Stomach (tissue), 8 donors: ENCODE measurements at regions not wholly inside any gene's neighbourhood (a gene's known extent, or its start where the extent isn't known, plus 50 kb on each side); places are given as distances from the start of the nearest gene placed in this dataset.

ENCODE experiments used
- DNase-seq, 2 donors: peaks; one replicate each; pipeline versions ENCODE4 v3.0.0 to v3.0.0-alpha.2; 2013 to 2019
- H3K27ac ChIP-seq, 5 donors: fragments of 200-600 bp in 4 of 5; sonication (generic) in 4 of 5; one replicate each; pipeline ENCODE4 v1.5.1; 2013 to 2019; ENCODE audit warnings: mild to moderate bottlenecking in 1 of 5, moderate library complexity in 1 of 5
- H3K27me3 ChIP-seq, 3 donors: fragments of 200-600 bp; sonication (generic); one replicate each; pipeline ENCODE4 v1.5.1; 2017 to 2019; ENCODE audit warnings: mixed run types in 1 of 3
- H3K36me3 ChIP-seq, 4 donors: fragments of 200-600 bp; sonication (generic); 1 replicate in 3 of 4; 2 replicates in 1 of 4; pipeline ENCODE4 v1.5.1; 2016 to 2019
- H3K4me1 ChIP-seq, 4 donors: fragments of 200-600 bp; sonication (generic); one replicate each; pipeline ENCODE4 v1.5.1; 2016 to 2019
- H3K4me3 ChIP-seq, 4 donors: fragments of 200-600 bp; sonication (generic) in 3 of 4; one replicate each; pipeline ENCODE4 v1.5.1; 2016 to 2019; ENCODE audit warnings: mild to moderate bottlenecking in 1 of 4
- H3K9me3 ChIP-seq, 4 donors: fragments of 200-600 bp; sonication (generic); one replicate each; pipeline ENCODE4 v1.5.1; 2016 to 2019
- CTCF ChIP-seq, 7 experiments: fragments of 450-650 bp in 4 of 7; fragments of 200-600 bp in 3 of 7; sonication (generic) in 3 of 7; IDR thresholded peaks; one replicate each; pipeline ENCODE4 v1.5.1; 2016 to 2019; ENCODE audit warnings: antibody characterized with exemption in 7 of 7, control low read depth in 2 of 7, mild to moderate bottlenecking in 1 of 7
- EP300 ChIP-seq: sonication (generic); formaldehyde crosslinking; IDR thresholded peaks from one replicate; pipeline ENCODE4 v1.6.1; 2017; ENCODE audit warnings: antibody characterized with exemption
- POLR2A ChIP-seq, 4 donors: fragments of 450-650 bp; IDR thresholded peaks; one replicate each; pipeline ENCODE4 v1.6.1; 2016; ENCODE audit warnings: antibody characterized with exemption in 4 of 4, control low read depth in 2 of 4, mild to moderate bottlenecking in 1 of 4, moderate library complexity in 1 of 4
- POLR2AphosphoS5 ChIP-seq, 3 donors: sonication (generic); formaldehyde crosslinking; IDR thresholded peaks; one replicate each; pipeline ENCODE4 v1.6.1; 2016; ENCODE audit warnings: antibody characterized with exemption in 3 of 3
- WGBS, 5 donors: extraction: QIAGEN DNeasy Blood & Tissue Kit in 3 of 5; methylation state at CpG; one replicate each; pipeline versions ENCODE4 v1.1.5 to v1.1.7; 2013 to 2018; 5-methylcytosine and 5-hydroxymethylcytosine counted together
- intact Hi-C: fragments of 100-400 bp; cut with DNase I; formaldehyde crosslinking; loops from one replicate; pipeline ENCODE4 v1.15.1; 2023; ENCODE audit warnings: low total_unique reads
- donor health status: healthy with polysubstance abuse.
- donor health status: Bipolar disorder and iron deficiency.
- donor health status: healthy.

- TF ChIP-seq EP300 (no peak), POLR2AphosphoS5 (IDR thresholded peaks at IDR 0.05) (no peak), CTCF (IDR thresholded peaks at IDR 0.05) (no peak), POLR2A (IDR thresholded peaks at IDR 0.05) (no peak)
- Histone ChIP-seq H3K9me3 (peaks cover 0 to 4% (median 0%) of the 10 kb centered on the region in 4 donors), H3K4me3 (no peak overlapping the region), H3K4me1 (peaks cover 0 to 13% (median 4%) of the 10 kb centered on the region in 4 donors), H3K36me3 (no peaks in the 10 kb centered on the region), H3K27me3 (no peaks in the 10 kb centered on the region), H3K27ac (no peak overlapping the region)
- DNase-seq: no peak
- intact Hi-C loops: no loop called here
Observed at GRCh38 chr6:112557961-112558360, 210.8 kb downstream of the RFPL4B start.

GRCh38 chr6:112560651-112561050 is 213.5 kb downstream of the RFPL4B start:
- DNase-seq: no peak
- Histone ChIP-seq H3K27me3 (no peaks in the 10 kb centered on the region), H3K36me3 (no peaks in the 10 kb centered on the region), H3K27ac (no peak overlapping the region), H3K4me3 (no peak overlapping the region), H3K9me3 (no peaks in the 10 kb centered on the region), H3K4me1 (peaks cover 0 to 19% (median 9%) of the 10 kb centered on the region in 4 donors)
- 42 to 65% (median 57%) methylated on average over 2 of the region's 2 CpGs for WGBS, 5 donors
- intact Hi-C loops: no loop called here
- TF ChIP-seq EP300 (no peak), CTCF (IDR thresholded peaks at IDR 0.05) (peak in 1 of 7 experiments; percentile 15)

GRCh38 chr6:112562301-112563231 is 215.4 kb downstream of the RFPL4B start:
- intact Hi-C loops: no loop called here
- Histone ChIP-seq H3K27me3 (no peaks in the 10 kb centered on the region), H3K4me3 (no peak overlapping the region), H3K4me1 (peaks cover 0 to 19% (median 9%) of the 10 kb centered on the region in 4 donors), H3K27ac (peak overlapping the region in 1 of 5 donors; percentile 2), H3K36me3 (no peaks in the 10 kb centered on the region), H3K9me3 (no peaks in the 10 kb centered on the region)
- peak in 1 of 2 donors; percentile 56 for DNase-seq
- TF ChIP-seq CTCF (IDR thresholded peaks at IDR 0.05) (no peak), POLR2A (IDR thresholded peaks at IDR 0.05) (no peak), EP300 (no peak), POLR2AphosphoS5 (IDR thresholded peaks at IDR 0.05) (no peak)
- WGBS, 5 donors: 24 to 38% (median 26%) methylated on average over 7 of the region's 7 CpGs

DNA sequence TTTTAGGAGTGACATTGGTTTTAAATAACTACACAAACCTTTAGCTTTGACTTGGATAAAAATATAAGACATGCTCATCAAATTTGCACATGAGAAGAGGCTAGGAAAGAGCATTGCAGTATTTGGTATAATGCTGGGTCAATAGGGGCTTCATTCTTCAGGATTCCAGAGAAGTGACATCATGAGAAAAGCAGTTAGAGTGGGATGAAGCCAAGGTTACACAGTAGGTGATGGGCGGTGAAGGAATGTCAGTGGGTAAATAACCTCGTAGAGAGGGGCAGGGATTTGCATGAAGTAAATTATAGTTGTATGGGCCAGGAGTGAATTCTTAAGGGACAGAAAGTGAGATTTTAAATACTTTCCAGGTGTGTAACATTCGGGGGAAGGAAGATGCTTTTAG is 216.2 kb downstream of the RFPL4B start:
- intact Hi-C loops: no loop called here
- peaks cover 0 to 19% (median 9%) of the 10 kb centered on the region in 4 donors for H3K4me1 ChIP-seq
- no peaks in the 10 kb centered on the region for H3K9me3 ChIP-seq
- no peak for TF ChIP-seq EP300
- no peak overlapping the region for H3K4me3 ChIP-seq
- peak in 1 of 2 donors; percentile 41 for DNase-seq
- no peak overlapping the region for H3K27ac ChIP-seq
- WGBS, 5 donors: 40 to 50% (median 43%) methylated on average over 3 of the region's 3 CpGs
- H3K27me3 ChIP-seq: no peaks in the 10 kb centered on the region
- H3K36me3 ChIP-seq: no peaks in the 10 kb centered on the region

GRCh38 chr6:112568066-112568465 is 220.9 kb downstream of the RFPL4B start:
- DNase-seq: no peak
- no peaks in the 10 kb centered on the region for H3K36me3 ChIP-seq
- no peak overlapping the region for H3K27ac ChIP-seq
- H3K4me1 ChIP-seq: peaks cover 0 to 33% (median 13%) of the 10 kb centered on the region in 4 donors
- intact Hi-C loops: no loop called here
- H3K27me3 ChIP-seq: no peaks in the 10 kb centered on the region
- no peak overlapping the region for H3K4me3 ChIP-seq
- H3K9me3 ChIP-seq: no peaks in the 10 kb centered on the region
- TF ChIP-seq POLR2AphosphoS5 (IDR thresholded peaks at IDR 0.05) (no peak), POLR2A (IDR thresholded peaks at IDR 0.05) (no peak), EP300 (no peak), CTCF (IDR thresholded peaks at IDR 0.05) (no peak)
